ENCODE measurements at regions not wholly inside any gene's neighbourhood (a gene's known extent, or its start where the extent isn't known, plus 50 kb on each side); places are given as distances from the start of the nearest gene placed in this dataset.

GRCh38 chr13:64413529-64413928, 2816.6 kb downstream of the PCDH9 start:
- TF ChIP-seq SP1 (CRISPR knock-in tag; conservative IDR thresholded peaks at IDR 0.05) (no peak), CTCF (IDR thresholded peaks at IDR 0.05) (no peak), MAX (CRISPR knock-in tag; IDR thresholded peaks at IDR 0.05) (no peak), CREB1 (CRISPR knock-in tag; IDR thresholded peaks at IDR 0.05) (no peak), ATF2 (CRISPR knock-in tag; IDR thresholded peaks at IDR 0.05; ENCODE audit: borderline replicate concordance, low read depth) (no peak), ZNF232 (CRISPR knock-in tag; IDR thresholded peaks at IDR 0.05) (no peak), ESRRA (CRISPR knock-in tag; IDR thresholded peaks at IDR 0.05; ENCODE audit: borderline replicate concordance) (no peak), SMAD4 (CRISPR knock-in tag; IDR thresholded peaks at IDR 0.05) (no peak), ATF3 (CRISPR knock-in tag; conservative IDR thresholded peaks at IDR 0.05) (no peak), MLX (CRISPR knock-in tag; IDR thresholded peaks at IDR 0.05) (no peak), JUN (CRISPR knock-in tag; IDR thresholded peaks at IDR 0.05) (no peak), USF2 (CRISPR knock-in tag; IDR thresholded peaks at IDR 0.05) (no peak), SMAD3 (CRISPR knock-in tag; IDR thresholded peaks at IDR 0.05; ENCODE audit: borderline replicate concordance) (no peak)
